Cardiac muscle cell (in vitro differentiated cells and primary cell): ENCODE measurements at regions not wholly inside any gene's neighbourhood (a gene's known extent, or its start where the extent isn't known, plus 50 kb on each side); places are given as distances from the start of the nearest gene placed in this dataset.

Source experiments
- DNase-seq, 2 donors: peaks; one replicate each; pipeline versions ENCODE4 v3.0.0 to v3.0.0-alpha.2; 2010 to 2017; ENCODE audit warnings: low read depth in 1 of 2, low spot score in 1 of 2
- H3K27ac ChIP-seq: fragments of 200-600 bp; sonication (generic); 2 replicates; pipeline ENCODE4 v1.5.1; 2016
- H3K27me3 ChIP-seq: fragments of 200-600 bp; sonication (generic); 2 replicates; pipeline ENCODE4 v1.6.0; 2016; ENCODE audit warnings: control low read depth
- H3K36me3 ChIP-seq: fragments of 200-600 bp; sonication (generic); 2 replicates; pipeline ENCODE4 v1.5.1; 2016; ENCODE audit warnings: control low read depth
- H3K4me1 ChIP-seq: fragments of 200-600 bp; sonication (generic); 2 replicates; pipeline ENCODE4 v1.8.1; 2017; ENCODE audit warnings: low read depth, mild to moderate bottlenecking, mixed run types
- H3K4me3 ChIP-seq: fragments of 200-600 bp; sonication (generic); 2 replicates; pipeline ENCODE4 v1.5.1; 2016; ENCODE audit warnings: mild to moderate bottlenecking
- H3K9me3 ChIP-seq: fragments of 200-600 bp; sonication (generic); 2 replicates; pipeline ENCODE4 v1.5.1; 2017; ENCODE audit warnings: low read depth, mild to moderate bottlenecking, control low read depth
- TF ChIP-seq, protein P1 (sequence below): IDR thresholded peaks from 2 replicates; pipeline ENCODE4 v1.5.1; 2012; ENCODE audit warnings: low read depth, mild to moderate bottlenecking, low read length

DNA sequence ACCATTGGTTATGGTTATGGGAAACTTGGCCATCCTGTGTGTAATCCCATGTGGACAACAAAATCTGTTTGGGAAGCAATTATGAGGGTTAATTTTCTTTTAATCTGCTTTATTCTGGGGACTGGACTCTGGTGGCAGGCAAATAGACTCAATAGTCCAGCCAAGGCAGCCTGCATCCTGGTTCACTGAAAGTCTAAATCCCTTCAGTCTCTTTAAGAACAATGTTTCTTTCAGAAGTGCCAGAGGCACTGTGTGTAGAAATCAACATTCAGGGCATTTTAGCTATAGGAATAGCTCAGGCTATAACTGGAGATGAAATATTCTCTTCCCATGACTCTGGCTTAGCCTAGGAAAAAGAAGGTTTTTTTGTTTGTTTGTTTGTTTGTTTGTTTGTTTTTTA lies 118.0 kb downstream of the SPATA31D1 start:
- H3K27ac ChIP-seq = no peak overlapping the region
- H3K4me3 ChIP-seq = no peak overlapping the region
- no peak for DNase-seq
- TF ChIP-seq, protein P1, sequence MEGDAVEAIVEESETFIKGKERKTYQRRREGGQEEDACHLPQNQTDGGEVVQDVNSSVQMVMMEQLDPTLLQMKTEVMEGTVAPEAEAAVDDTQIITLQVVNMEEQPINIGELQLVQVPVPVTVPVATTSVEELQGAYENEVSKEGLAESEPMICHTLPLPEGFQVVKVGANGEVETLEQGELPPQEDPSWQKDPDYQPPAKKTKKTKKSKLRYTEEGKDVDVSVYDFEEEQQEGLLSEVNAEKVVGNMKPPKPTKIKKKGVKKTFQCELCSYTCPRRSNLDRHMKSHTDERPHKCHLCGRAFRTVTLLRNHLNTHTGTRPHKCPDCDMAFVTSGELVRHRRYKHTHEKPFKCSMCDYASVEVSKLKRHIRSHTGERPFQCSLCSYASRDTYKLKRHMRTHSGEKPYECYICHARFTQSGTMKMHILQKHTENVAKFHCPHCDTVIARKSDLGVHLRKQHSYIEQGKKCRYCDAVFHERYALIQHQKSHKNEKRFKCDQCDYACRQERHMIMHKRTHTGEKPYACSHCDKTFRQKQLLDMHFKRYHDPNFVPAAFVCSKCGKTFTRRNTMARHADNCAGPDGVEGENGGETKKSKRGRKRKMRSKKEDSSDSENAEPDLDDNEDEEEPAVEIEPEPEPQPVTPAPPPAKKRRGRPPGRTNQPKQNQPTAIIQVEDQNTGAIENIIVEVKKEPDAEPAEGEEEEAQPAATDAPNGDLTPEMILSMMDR = no peak
- H3K36me3 ChIP-seq = no peaks in the 10 kb centered on the region
- H3K9me3 ChIP-seq = no peaks in the 10 kb centered on the region
- H3K27me3 ChIP-seq = peaks cover 5% of the 10 kb centered on the region
- no peaks in the 10 kb centered on the region for H3K4me1 ChIP-seq

DNA sequence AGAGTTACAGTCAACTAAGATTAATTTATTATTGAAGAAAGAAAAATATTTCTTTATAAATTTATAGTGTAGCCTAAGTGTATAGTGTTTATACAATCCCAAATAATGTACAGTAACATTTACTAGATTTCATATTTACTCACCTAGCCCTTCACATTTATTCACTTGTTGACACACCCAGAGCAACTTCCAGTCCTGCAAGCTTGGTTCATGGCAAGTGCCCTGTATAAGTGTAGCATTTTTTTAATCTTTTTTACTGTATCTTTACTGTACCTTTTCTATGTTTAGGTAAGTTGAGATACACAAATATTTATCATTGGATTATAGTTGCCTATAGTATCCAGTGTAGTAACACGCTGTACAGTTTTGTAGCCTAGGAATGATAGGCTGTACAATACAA lies 119.9 kb downstream of the SPATA31D1 start:
- H3K27ac ChIP-seq = no peak overlapping the region
- H3K4me1 ChIP-seq = no peaks in the 10 kb centered on the region
- peaks cover 5% of the 10 kb centered on the region for H3K27me3 ChIP-seq
- H3K9me3 ChIP-seq = no peaks in the 10 kb centered on the region
- no peak for DNase-seq
- no peaks in the 10 kb centered on the region for H3K36me3 ChIP-seq
- TF ChIP-seq, protein P1 = no peak
- H3K4me3 ChIP-seq = no peak overlapping the region

DNA sequence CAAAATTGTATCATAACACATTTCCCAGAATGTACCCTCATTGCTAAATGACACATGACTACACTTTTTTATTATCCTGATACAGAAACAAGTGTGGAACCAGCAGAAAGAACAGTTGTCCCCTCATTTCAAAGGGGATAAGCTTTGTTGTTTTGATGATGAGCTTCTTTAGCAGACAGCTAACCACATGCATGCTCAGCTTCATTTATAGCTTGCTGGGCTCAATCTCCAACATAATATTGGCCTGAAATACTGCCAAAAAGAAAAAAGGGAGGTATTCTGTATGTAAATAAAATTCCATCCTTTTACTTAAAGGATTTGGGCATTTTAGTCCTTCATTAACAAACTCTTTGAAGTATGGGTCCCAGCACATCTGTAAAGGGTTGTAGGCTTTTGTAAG lies 120.4 kb downstream of the SPATA31D1 start:
- Histone ChIP-seq H3K4me1 (no peaks in the 10 kb centered on the region), H3K36me3 (no peaks in the 10 kb centered on the region), H3K27me3 (peaks cover 5% of the 10 kb centered on the region), H3K27ac (no peak overlapping the region), H3K4me3 (no peak overlapping the region), H3K9me3 (no peaks in the 10 kb centered on the region)
- DNase-seq = no peak
- TF ChIP-seq, protein P1 = no peak

DNA sequence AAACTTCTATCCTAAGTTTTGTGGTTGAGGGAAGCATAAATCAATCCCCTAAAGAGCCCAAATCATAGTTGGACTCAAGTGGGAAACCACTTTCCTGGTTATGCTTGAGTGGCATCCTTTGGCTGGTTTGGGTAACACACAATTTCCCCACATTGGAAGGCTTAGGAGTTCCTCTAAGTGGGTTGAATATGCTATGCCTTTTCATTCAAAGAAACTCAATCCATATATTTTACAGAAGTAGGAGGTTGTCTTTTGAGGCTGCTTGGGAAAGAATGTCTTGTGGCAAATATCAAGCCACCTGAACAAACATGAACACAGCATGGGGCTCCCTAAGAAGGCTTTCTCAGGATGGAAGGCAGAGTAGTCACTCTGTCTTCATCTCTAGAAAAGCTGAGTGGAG lies 121.1 kb downstream of the SPATA31D1 start:
- Histone ChIP-seq H3K27ac (no peak overlapping the region), H3K27me3 (peaks cover 5% of the 10 kb centered on the region), H3K9me3 (no peaks in the 10 kb centered on the region), H3K4me1 (no peaks in the 10 kb centered on the region), H3K4me3 (no peak overlapping the region), H3K36me3 (no peaks in the 10 kb centered on the region)
- no peak for DNase-seq
- TF ChIP-seq, protein P1 = no peak

DNA sequence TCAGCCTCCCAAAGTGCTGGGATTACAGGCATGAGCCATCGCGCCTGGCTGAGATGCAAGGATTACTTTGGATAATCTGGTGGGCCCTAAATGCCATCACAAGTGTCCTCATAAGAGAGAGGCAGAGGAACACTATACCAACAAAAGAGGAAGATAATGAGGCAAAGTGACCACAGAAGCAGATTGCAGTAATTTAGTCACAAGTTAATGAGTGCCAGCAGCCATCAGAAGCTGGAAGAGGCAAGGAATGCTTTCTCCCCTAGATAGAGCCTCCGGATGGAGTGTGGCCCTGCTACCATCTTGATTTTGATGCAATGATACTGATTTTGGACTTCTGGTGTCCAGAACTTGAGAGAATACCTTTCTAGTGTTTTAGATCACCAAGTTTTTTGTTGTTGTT lies 122.3 kb downstream of the SPATA31D1 start:
- H3K27ac ChIP-seq = no peak overlapping the region
- TF ChIP-seq, protein P1 = no peak
- no peak overlapping the region for H3K4me3 ChIP-seq
- H3K36me3 ChIP-seq = no peaks in the 10 kb centered on the region
- peaks cover 5% of the 10 kb centered on the region for H3K27me3 ChIP-seq
- DNase-seq = no peak
- H3K9me3 ChIP-seq = no peaks in the 10 kb centered on the region
- no peaks in the 10 kb centered on the region for H3K4me1 ChIP-seq

DNA sequence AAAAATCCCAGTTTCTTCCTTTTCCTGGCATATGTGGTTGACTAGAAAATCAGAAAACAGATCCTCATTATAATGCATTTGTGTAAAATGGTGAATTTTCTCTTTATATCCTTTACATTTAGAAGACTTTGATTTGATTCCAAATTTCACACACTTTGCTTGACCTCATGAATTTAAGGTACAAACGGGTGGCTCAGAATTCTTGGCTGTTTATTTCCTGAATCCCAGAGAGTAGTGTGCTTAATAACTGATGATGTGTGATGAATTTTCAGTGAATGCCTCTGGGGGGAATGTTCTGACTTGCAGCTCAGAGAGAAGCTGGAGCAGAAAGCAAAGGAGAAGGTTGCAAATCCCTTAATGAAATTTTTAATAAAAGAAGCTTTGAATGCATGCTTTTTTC lies 126.8 kb downstream of the SPATA31D1 start:
- TF ChIP-seq, protein P1 = no peak
- Histone ChIP-seq H3K27me3 (no peaks in the 10 kb centered on the region), H3K4me3 (no peak overlapping the region), H3K36me3 (no peaks in the 10 kb centered on the region), H3K4me1 (no peaks in the 10 kb centered on the region), H3K27ac (no peak overlapping the region), H3K9me3 (no peaks in the 10 kb centered on the region)
- no peak for DNase-seq
